ENCODE measurements at regions not wholly inside any gene's neighbourhood (a gene's known extent, or its start where the extent isn't known, plus 50 kb on each side); places are given as distances from the start of the nearest gene placed in this dataset.
"Not testable (repeated sequence)": the region's sequence is repeated elsewhere in the genome, so short reads cannot be mapped to it uniquely, and the experiment has no call there.

GRCh38 chr4:189128341-189128740 is 812.3 kb upstream of the FRG1 start:
- Histone ChIP-seq H3K4me1 (replicated peaks in 1 of 2) (peaks cover 0 to 2% of the 10 kb centered on the region in 2 donors), H3K4me3 (no peak overlapping the region), H3K27ac (no peak overlapping the region)
- WGBS, 10 experiments: 0 to 92% (median 69%) methylated on average over 1 to 4 of the region's 4 CpGs
- ATAC-seq (replicated peaks in 6 of 8): no peak
- in situ Hi-C loops (cut with MboI; ENCODE audit: low pct_unique_long_range_greater_than_20kb in 2 of 9, low sequenced_read_pairs in 9 of 9, unreplicated experiment in 9 of 9): no loop called here

GRCh38 chr4:189129044-189129694 is 811.5 kb upstream of the FRG1 start:
- Histone ChIP-seq H3K4me1 (replicated peaks in 1 of 2) (peaks cover 0 to 2% of the 10 kb centered on the region in 2 donors), H3K27ac (no peak overlapping the region), H3K4me3 (no peak overlapping the region)
- 1 to 100% (median 66%) methylated on average over 1 to 10 of the region's 10 CpGs for WGBS, 10 experiments
- peak in 2 of 8 experiments; percentile 55 to 67 for ATAC-seq (replicated peaks in 6 of 8)
- in situ Hi-C loops (cut with MboI; ENCODE audit: low pct_unique_long_range_greater_than_20kb in 2 of 9, low sequenced_read_pairs in 9 of 9, unreplicated experiment in 9 of 9): no loop called here

- ATAC-seq (replicated peaks in 6 of 8): no peak
- H3K4me3 ChIP-seq: no peak overlapping the region
- peaks cover 0 to 2% of the 10 kb centered on the region in 2 donors for H3K4me1 ChIP-seq (replicated peaks in 1 of 2)
- 33 to 100% (median 94%) methylated on average over 1 to 4 of the region's 4 CpGs; no CpG with 5 or more reads in 1 of the 10 experiments for WGBS, 10 experiments
- H3K27ac ChIP-seq: no peak overlapping the region
- in situ Hi-C loops (cut with MboI; ENCODE audit: low pct_unique_long_range_greater_than_20kb in 2 of 9, low sequenced_read_pairs in 9 of 9, unreplicated experiment in 9 of 9): no loop called here
Observed at GRCh38 chr4:189131118-189131517, 809.6 kb upstream of the FRG1 start.

- Histone ChIP-seq H3K4me3 (no peak overlapping the region), H3K4me1 (replicated peaks in 1 of 2) (no peaks in the 10 kb centered on the region), H3K27ac (no peak overlapping the region)
- ATAC-seq (replicated peaks in 6 of 8): no peak
- in situ Hi-C loops (cut with MboI; ENCODE audit: low pct_unique_long_range_greater_than_20kb in 2 of 9, low sequenced_read_pairs in 9 of 9, unreplicated experiment in 9 of 9): no loop called here
- WGBS, 10 experiments: 43 to 100% (median 74%) methylated on average over 1 to 2 of the region's 4 CpGs; no CpG with 5 or more reads in 6 of the 10 experiments
Observed at GRCh38 chr4:189136462-189136861, 804.2 kb upstream of the FRG1 start.

GRCh38 chr4:189143263-189143952 is 797.3 kb upstream of the FRG1 start:
- peak in 4 of 8 experiments; percentile 24 to 95 (median 56) for ATAC-seq (replicated peaks in 6 of 8)
- Histone ChIP-seq H3K4me3 (no peak overlapping the region), H3K4me1 (replicated peaks in 1 of 2) (peaks cover 0 to 3% of the 10 kb centered on the region in 2 donors), H3K27ac (no peak overlapping the region)
- in situ Hi-C loops (cut with MboI; ENCODE audit: low pct_unique_long_range_greater_than_20kb in 2 of 9, low sequenced_read_pairs in 9 of 9, unreplicated experiment in 9 of 9): no loop called here
- WGBS, 10 experiments: 14 to 89% (median 60%) methylated on average over 2 to 5 of the region's 6 CpGs; no CpG with 5 or more reads in 2 of the 10 experiments

- Histone ChIP-seq H3K27ac (no peak overlapping the region), H3K4me1 (replicated peaks in 1 of 2) (peaks cover 0 to 3% of the 10 kb centered on the region in 2 donors), H3K4me3 (no peak overlapping the region)
- ATAC-seq (replicated peaks in 6 of 8): no peak
- in situ Hi-C loops (cut with MboI; ENCODE audit: low pct_unique_long_range_greater_than_20kb in 2 of 9, low sequenced_read_pairs in 9 of 9, unreplicated experiment in 9 of 9): no loop called here
- 3 to 95% (median 67%) methylated on average over 1 to 16 of the region's 24 CpGs; no CpG with 5 or more reads in 1 of the 10 experiments for WGBS, 10 experiments
Observed at GRCh38 chr4:189147005-189147929, 793.4 kb upstream of the FRG1 start.

GRCh38 chr4:189155083-189155482 is 785.6 kb upstream of the FRG1 start:
- H3K4me1 ChIP-seq (replicated peaks in 1 of 2); H3K27ac ChIP-seq; ATAC-seq (replicated peaks in 6 of 8); H3K4me3 ChIP-seq; in situ Hi-C loops (cut with MboI; ENCODE audit: low pct_unique_long_range_greater_than_20kb in 2 of 9, low sequenced_read_pairs in 9 of 9, unreplicated experiment in 9 of 9): not testable (repeated sequence)
- 100% methylated on average over 3 of the region's 13 CpGs; no CpG with 5 or more reads in 9 of the 10 experiments for whole genome bisulfite sequencing, 10 experiments

- Histone ChIP-seq H3K4me3 (no peak overlapping the region), H3K4me1 (replicated peaks in 1 of 2) (peaks cover 0 to 2% of the 10 kb centered on the region in 2 donors), H3K27ac (no peak overlapping the region)
- no peak for ATAC-seq (replicated peaks in 6 of 8)
- WGBS, 10 experiments: 3 to 100% (median 56%) methylated on average over 1 to 7 of the region's 7 CpGs; no CpG with 5 or more reads in 3 of the 10 experiments
- in situ Hi-C loops (cut with MboI; ENCODE audit: low pct_unique_long_range_greater_than_20kb in 2 of 9, low sequenced_read_pairs in 9 of 9, unreplicated experiment in 9 of 9): no loop called here
Observed at GRCh38 chr4:189162073-189162789, 778.4 kb upstream of the FRG1 start.

- in situ Hi-C loops (cut with MboI; ENCODE audit: low pct_unique_long_range_greater_than_20kb in 2 of 9, low sequenced_read_pairs in 9 of 9, unreplicated experiment in 9 of 9): no loop called here
- H3K4me1 ChIP-seq (replicated peaks in 1 of 2): peaks cover 0 to 2% of the 10 kb centered on the region in 2 donors
- ATAC-seq (replicated peaks in 6 of 8): no peak
- no peak overlapping the region for H3K4me3 ChIP-seq
- no peak overlapping the region for H3K27ac ChIP-seq
Observed at GRCh38 chr4:189162888-189163287, 777.8 kb upstream of the FRG1 start.

- H3K4me3 ChIP-seq: no peak overlapping the region
- in situ Hi-C loops (cut with MboI; ENCODE audit: low pct_unique_long_range_greater_than_20kb in 2 of 9, low sequenced_read_pairs in 9 of 9, unreplicated experiment in 9 of 9): no loop called here
- WGBS, 10 experiments: 0 to 95% (median 78%) methylated on average over 2 to 5 of the region's 5 CpGs
- H3K27ac ChIP-seq: no peak overlapping the region
- no peak for ATAC-seq (replicated peaks in 6 of 8)
- no peaks in the 10 kb centered on the region for H3K4me1 ChIP-seq (replicated peaks in 1 of 2)
Observed at GRCh38 chr4:189176002-189176401, 764.7 kb upstream of the FRG1 start.

- no peaks in the 10 kb centered on the region for H3K4me1 ChIP-seq (replicated peaks in 1 of 2)
- no peak overlapping the region for H3K4me3 ChIP-seq
- 10 to 100% (median 66%) methylated on average over 1 to 4 of the region's 5 CpGs; no CpG with 5 or more reads in 1 of the 10 experiments for WGBS, 10 experiments
- no peak for ATAC-seq (replicated peaks in 6 of 8)
- in situ Hi-C loops (cut with MboI; ENCODE audit: low pct_unique_long_range_greater_than_20kb in 2 of 9, low sequenced_read_pairs in 9 of 9, unreplicated experiment in 9 of 9): no loop called here
- H3K27ac ChIP-seq: no peak overlapping the region
Observed at GRCh38 chr4:189177130-189177529, 763.5 kb upstream of the FRG1 start.

GRCh38 chr4:189178125-189178746 is 762.4 kb upstream of the FRG1 start:
- H3K4me1 ChIP-seq (replicated peaks in 1 of 2): no peaks in the 10 kb centered on the region
- peak in 1 of 8 experiments; percentile 26 for ATAC-seq (replicated peaks in 6 of 8)
- no peak overlapping the region for H3K4me3 ChIP-seq
- 0 to 100% (median 42%) methylated on average over 1 to 3 of the region's 3 CpGs; no CpG with 5 or more reads in 1 of the 10 experiments for WGBS, 10 experiments
- in situ Hi-C loops (cut with MboI; ENCODE audit: low pct_unique_long_range_greater_than_20kb in 2 of 9, low sequenced_read_pairs in 9 of 9, unreplicated experiment in 9 of 9): no loop called here
- no peak overlapping the region for H3K27ac ChIP-seq

Data from motor neuron (in vitro differentiated cells).